K562 (cell line): ENCODE measurements at regions not wholly inside any gene's neighbourhood (a gene's known extent, or its start where the extent isn't known, plus 50 kb on each side); places are given as distances from the start of the nearest gene placed in this dataset.
A peak's percentile ranks its signal among the peaks of the same experiment; 100 is the strongest.

Experiments
- TF ChIP-seq, protein P1 (sequence below), 2 experiments: fragments of 450-650 bp; formaldehyde crosslinking in 1 of 2; IDR thresholded peaks; 2 replicates each; pipeline versions ENCODE4 v1.4.0 to v1.6.1; 2014 to 2020; ENCODE audit warnings: mild to moderate bottlenecking in 2 of 2, borderline replicate concordance in 1 of 2, low read depth in 1 of 2
- TF ChIP-seq, protein P2 (sequence below): fragments of 250-450 bp; sonication (Bioruptor Pico); IDR thresholded peaks from 2 replicates; pipeline ENCODE4 v1.4.0; 2020

DNA sequence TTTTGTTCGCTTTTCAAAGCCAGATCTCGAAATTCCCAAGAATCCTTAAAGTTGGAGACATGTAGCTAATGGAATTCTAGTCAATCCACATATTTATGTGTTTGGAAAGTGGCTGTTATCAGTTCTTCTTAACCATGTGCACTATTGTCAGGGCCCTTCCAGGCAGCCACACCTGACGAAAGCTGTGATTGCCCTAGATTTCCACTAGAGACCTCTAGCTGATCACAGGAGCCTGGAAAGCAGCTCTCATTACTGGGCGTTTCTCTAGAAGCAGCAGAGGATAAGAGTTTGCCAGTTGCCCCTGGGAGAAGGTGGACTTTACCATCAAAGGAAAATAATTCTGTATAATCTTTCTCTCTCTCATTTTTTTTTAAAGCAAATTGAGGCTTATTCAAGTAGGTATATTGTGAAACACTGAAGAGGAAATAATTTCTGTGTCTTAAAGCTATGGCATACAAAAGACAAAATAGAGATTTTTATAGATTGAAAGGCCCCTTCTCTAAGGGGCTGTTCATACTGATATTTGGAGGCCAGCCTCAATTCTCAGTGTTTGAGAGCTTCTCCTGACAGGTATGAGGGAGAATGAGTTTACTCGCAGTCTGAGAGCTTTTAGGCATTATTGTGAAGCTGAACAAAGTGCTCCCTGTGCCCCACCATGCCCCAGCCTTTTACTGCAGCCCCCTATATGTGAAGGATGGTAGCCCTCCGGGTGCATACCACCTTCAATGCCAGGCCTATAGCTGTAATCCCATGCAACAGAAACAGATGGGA lies 405.4 kb upstream of the ACTBL2 start (continued):
- TF ChIP-seq, protein P1, sequence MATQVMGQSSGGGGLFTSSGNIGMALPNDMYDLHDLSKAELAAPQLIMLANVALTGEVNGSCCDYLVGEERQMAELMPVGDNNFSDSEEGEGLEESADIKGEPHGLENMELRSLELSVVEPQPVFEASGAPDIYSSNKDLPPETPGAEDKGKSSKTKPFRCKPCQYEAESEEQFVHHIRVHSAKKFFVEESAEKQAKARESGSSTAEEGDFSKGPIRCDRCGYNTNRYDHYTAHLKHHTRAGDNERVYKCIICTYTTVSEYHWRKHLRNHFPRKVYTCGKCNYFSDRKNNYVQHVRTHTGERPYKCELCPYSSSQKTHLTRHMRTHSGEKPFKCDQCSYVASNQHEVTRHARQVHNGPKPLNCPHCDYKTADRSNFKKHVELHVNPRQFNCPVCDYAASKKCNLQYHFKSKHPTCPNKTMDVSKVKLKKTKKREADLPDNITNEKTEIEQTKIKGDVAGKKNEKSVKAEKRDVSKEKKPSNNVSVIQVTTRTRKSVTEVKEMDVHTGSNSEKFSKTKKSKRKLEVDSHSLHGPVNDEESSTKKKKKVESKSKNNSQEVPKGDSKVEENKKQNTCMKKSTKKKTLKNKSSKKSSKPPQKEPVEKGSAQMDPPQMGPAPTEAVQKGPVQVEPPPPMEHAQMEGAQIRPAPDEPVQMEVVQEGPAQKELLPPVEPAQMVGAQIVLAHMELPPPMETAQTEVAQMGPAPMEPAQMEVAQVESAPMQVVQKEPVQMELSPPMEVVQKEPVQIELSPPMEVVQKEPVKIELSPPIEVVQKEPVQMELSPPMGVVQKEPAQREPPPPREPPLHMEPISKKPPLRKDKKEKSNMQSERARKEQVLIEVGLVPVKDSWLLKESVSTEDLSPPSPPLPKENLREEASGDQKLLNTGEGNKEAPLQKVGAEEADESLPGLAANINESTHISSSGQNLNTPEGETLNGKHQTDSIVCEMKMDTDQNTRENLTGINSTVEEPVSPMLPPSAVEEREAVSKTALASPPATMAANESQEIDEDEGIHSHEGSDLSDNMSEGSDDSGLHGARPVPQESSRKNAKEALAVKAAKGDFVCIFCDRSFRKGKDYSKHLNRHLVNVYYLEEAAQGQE (IDR thresholded peaks at IDR 0.05; ENCODE audit: borderline replicate concordance) = peak; percentile 43; the same call in 1 of the 2 replicates
- TF ChIP-seq, protein P1 (CRISPR knock-in tag; IDR thresholded peaks at IDR 0.05; ENCODE audit: low read depth) = no peak
- TF ChIP-seq, protein P2, sequence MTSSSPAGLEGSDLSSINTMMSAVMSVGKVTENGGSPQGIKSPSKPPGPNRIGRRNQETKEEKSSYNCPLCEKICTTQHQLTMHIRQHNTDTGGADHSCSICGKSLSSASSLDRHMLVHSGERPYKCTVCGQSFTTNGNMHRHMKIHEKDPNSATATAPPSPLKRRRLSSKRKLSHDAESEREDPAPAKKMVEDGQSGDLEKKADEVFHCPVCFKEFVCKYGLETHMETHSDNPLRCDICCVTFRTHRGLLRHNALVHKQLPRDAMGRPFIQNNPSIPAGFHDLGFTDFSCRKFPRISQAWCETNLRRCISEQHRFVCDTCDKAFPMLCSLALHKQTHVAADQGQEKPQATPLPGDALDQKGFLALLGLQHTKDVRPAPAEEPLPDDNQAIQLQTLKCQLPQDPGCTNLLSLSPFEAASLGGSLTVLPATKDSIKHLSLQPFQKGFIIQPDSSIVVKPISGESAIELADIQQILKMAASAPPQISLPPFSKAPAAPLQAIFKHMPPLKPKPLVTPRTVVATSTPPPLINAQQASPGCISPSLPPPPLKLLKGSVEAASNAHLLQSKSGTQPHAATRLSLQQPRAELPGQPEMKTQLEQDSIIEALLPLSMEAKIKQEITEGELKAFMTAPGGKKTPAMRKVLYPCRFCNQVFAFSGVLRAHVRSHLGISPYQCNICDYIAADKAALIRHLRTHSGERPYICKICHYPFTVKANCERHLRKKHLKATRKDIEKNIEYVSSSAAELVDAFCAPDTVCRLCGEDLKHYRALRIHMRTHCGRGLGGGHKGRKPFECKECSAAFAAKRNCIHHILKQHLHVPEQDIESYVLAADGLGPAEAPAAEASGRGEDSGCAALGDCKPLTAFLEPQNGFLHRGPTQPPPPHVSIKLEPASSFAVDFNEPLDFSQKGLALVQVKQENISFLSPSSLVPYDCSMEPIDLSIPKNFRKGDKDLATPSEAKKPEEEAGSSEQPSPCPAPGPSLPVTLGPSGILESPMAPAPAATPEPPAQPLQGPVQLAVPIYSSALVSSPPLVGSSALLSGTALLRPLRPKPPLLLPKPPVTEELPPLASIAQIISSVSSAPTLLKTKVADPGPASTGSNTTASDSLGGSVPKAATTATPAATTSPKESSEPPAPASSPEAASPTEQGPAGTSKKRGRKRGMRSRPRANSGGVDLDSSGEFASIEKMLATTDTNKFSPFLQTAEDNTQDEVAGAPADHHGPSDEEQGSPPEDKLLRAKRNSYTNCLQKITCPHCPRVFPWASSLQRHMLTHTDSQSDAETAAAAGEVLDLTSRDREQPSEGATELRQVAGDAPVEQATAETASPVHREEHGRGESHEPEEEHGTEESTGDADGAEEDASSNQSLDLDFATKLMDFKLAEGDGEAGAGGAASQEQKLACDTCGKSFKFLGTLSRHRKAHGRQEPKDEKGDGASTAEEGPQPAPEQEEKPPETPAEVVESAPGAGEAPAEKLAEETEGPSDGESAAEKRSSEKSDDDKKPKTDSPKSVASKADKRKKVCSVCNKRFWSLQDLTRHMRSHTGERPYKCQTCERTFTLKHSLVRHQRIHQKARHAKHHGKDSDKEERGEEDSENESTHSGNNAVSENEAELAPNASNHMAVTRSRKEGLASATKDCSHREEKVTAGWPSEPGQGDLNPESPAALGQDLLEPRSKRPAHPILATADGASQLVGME (CRISPR knock-in tag) = no peak
- TF ChIP-seq, all 486 proteins: peak for 5
